M059J (cell line): ENCODE measurements at regions not wholly inside any gene's neighbourhood (a gene's known extent, or its start where the extent isn't known, plus 50 kb on each side); places are given as distances from the start of the nearest gene placed in this dataset.

Source experiments
- DNase-seq: peaks from one replicate; pipeline ENCODE4 v3.0.0-alpha.2; 2012; ENCODE audit warnings: low read depth

- no peak for DNase-seq
Observed at GRCh38 chr3:10555263-10555662, 49.9 kb upstream of the ATP2B2 start.

GRCh38 chr3:10556312-10556711 is 50.9 kb upstream of the ATP2B2 start:
- DNase-seq = no peak

- no peak for DNase-seq
Observed at GRCh38 chr3:10557250-10557649, 51.9 kb upstream of the ATP2B2 start.

GRCh38 chr3:10557781-10558373 is 52.5 kb upstream of the ATP2B2 start:
- DNase-seq = peak; percentile 89

DNA sequence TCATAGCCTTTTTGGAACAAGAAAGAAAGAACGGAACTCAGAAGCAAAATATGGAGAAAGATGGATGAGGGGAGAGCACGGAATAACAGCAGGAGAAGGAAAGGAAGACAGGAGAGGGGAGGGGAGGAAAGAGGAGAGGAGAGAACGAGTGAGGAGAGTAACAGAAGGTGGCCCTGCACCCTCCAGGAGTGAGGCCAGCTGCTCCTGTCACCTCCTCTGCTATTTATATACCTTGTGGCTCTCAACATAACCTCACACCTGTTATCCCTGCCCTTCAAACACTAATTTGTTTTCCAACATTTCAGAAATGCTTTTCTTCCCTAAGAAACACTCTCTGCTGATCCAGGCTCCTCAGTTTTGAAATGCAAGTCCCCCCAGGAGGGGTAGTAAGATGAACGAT is 53.4 kb upstream of the ATP2B2 start:
- DNase-seq = no peak

GRCh38 chr3:10560060-10560861 is 54.9 kb upstream of the ATP2B2 start:
- DNase-seq = no peak

- no peak for DNase-seq
Observed at GRCh38 chr3:10561162-10561945, 56.0 kb upstream of the ATP2B2 start.

GRCh38 chr3:10561946-10562560 is 56.7 kb upstream of the ATP2B2 start:
- no peak for DNase-seq

GRCh38 chr3:10563396-10563795 is 58.0 kb upstream of the ATP2B2 start:
- DNase-seq = no peak

DNA sequence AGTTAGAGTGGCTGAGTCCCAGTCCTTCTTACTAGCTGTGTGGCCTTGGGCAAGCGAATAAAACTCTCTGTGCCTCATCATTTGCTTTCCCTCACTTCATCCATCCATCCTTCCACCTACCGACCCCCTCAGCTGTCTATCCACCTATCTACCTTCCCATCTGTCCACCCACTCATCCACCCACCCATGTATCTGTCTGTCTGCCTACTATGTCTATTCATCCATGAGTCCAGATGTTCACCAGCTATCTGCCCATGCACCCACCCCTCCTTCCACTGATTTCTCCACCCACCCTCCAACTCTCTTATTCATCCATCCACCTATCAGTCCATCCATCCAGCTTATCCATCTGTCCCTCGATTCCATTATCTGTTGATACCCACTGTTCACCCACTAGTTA is 60.4 kb upstream of the ATP2B2 start:
- no peak for DNase-seq

DNA sequence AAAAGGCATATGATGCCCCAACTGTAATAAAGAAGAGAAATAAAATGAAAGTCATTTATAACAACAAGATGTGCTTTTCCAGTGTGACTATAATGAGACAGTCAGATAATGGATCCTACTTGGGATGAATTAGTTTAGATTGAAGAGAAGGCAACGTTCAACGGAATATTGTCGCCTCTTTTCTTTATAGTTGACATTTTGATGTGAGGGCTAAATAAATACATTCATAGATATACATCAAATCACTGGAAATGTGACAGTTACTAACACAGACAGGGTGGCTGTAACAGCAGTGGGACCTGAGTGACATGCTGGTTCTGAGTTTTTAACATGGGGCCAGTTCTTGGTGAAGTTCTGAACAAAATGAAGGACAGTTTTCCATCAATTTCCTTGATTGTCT is 61.1 kb upstream of the ATP2B2 start:
- DNase-seq = no peak

DNA sequence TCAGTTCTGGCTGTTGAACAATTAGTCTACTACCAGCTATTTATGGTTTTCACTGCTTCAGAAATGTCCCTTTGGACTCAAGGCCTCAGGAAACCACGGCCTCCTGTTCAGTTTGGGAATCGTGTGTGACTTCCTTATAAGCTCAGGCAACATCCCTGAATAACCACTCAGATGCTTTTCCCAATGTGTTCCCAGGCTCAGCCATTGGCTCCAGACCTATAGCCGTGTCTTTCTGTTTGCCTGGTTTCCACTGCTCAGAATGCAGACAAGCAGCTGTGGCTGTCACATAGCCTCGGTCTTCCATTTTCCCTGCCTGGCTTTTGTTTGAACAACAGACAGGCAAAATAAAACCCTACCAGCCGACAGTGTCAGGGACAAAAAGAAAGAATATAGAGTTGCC is 63.2 kb upstream of the ATP2B2 start:
- DNase-seq = no peak

DNA sequence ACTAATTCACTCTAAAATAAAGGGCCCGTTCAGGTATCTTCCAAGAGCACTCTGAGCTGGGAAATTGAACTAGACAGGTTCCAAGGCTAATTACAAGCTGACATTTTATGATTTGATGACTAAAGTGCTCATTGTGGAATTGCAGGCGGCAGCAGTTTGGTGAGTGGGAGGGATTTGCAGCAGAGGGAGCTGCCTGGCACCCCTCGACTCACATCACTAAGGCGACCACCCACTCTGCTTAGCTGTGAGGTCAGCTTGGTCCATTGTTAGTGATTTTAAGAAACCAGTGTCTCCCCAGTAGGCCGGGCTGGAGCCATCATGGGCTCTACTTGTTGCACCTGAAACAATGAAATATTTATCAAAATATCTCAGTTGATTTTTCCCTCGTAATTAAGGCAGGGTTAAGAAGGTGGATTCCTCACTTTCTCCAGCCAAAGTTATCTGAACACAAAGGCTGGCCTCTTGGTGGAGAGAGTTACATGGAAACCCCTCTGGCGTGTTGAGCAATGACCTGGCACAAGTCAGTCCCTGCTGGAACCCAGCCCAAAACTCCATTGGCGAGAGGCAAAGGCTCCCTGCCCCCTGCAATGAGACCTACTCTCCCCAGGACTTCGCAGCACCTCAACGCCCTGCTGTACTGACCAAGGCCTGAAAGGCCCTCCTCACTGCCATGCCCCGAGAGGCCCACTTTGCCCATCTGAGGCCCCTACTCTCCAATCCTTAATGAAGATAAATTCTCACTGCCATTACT is 65.0 kb upstream of the ATP2B2 start:
- DNase-seq = peak; percentile 26

DNA sequence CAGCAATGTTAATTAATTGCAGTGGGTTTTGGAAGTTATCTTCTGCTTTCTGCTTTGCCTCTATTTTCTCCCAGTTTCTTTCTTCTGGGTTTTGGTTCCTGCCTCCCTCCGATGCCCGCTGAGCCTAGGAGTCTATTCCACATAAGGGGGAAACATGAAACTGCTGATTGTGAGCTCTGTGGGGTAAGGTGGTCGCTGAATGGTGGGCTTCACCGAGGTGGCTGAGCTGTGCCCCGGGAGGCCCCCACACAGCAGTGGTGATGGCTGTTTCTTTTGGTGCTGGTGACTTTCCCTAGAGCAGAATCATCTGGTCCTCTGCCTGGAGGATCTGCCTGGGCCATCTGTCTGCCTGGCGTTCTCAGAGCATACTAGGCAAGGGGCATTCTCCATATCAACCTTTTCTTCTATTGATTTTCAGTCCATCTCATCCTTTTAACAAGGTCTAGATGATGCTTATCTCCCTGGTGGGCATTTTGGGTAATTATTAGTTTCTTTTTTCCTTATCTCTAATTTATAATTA is 68.8 kb upstream of the ATP2B2 start:
- DNase-seq = no peak

DNA sequence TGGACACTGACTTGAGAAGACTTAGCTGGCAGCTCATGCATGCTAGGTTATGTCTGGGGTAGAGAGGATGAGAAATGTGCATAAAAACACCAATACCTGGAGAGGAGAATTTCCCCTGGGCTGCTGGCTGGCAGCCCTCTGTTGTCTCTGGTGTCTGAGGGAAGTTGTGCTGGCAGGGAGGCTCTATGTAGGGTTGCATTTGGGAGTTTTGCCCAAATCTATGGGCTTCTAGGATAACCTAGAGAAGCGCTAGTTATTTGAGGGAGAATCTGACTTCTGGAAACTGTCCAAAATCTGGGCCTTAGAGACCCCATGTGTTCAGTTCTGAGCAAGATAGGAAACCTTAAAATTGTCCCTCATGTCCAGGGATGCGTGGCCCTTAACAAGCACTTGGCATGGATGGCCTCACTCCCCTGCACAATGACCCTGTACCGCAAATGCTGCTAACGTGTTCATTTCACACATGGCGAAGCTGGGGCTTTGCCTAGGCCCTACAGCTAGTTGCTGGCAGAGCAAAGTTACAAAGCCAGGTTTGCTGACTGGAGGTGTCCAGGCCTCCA is 70.3 kb upstream of the ATP2B2 start:
- no peak for DNase-seq

DNA sequence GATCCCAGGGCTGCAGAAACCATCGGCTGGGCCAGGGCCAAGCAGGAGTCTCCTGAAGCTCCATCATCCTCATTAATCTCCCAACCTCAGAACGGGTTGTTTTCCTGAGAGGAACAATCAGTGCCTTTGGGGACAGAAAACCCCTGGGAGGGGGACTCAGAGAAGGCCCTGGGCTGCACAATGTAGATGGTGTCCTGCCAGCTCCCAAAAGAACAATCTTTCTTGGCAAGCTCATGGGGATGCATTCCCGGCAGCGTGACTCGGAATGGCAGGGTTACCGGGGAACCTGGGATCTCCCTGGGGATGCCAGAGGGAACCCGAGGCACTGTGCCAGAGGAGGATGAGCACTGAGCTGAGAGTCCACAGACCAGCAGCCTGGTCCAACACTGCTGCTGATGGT is 72.1 kb upstream of the ATP2B2 start:
- no peak for DNase-seq

GRCh38 chr3:10580426-10580825 is 75.0 kb upstream of the ATP2B2 start:
- DNase-seq = no peak

DNA sequence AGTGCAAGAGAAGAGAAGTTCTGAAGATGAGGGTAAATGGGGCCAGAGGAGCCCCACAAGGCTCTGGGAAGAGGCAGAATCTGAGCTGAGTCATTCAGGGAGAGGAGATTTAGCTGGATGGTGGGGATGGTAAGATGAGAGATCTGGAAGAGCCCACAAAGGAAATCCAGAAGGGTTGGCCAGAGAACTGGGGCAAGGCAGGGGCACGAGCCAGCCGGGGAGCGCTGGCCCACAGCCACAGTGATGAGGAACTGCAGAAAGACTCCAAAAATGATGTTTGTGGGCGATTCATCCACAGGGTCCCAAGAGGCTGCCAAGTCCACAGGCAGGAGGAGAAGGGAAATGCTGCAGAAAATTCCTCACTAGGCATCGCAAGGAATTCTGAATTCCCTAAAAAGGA is 75.9 kb upstream of the ATP2B2 start:
- peak; percentile 37 for DNase-seq

- no peak for DNase-seq
Observed at GRCh38 chr3:10581716-10582115, 76.3 kb upstream of the ATP2B2 start.

DNA sequence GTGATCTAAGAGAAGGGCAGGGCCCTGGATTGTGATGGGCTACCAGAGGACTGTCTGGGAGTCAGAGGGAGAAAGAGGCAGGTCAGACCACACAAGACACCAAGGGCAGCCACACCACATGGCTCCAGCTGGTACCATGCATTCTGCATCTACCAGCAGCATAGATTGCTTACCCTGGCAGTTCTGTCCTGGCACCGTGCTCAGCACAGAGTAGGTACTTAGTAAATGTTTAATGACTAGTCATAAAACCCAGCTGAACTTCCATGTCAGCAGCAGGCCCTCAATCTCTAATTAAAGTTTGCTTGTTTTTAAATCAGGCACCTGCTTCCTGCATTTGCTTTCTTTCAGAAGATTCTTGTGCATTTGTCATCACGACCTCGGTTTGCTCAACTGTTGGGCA is 77.3 kb upstream of the ATP2B2 start:
- DNase-seq = no peak
